SIG-M5 (cell line): ENCODE measurements at regions not wholly inside any gene's neighbourhood (a gene's known extent, or its start where the extent isn't known, plus 50 kb on each side); places are given as distances from the start of the nearest gene placed in this dataset.
A peak's percentile ranks its signal among the peaks of the same experiment; 100 is the strongest.
"Not testable (repeated sequence)": the region's sequence is repeated elsewhere in the genome, so short reads cannot be mapped to it uniquely, and the experiment has no call there.

Experiments used
- DNase-seq: peaks from one replicate; lab custom pipeline; 2025; lab: John Stamatoyannopoulos, UW

DNA sequence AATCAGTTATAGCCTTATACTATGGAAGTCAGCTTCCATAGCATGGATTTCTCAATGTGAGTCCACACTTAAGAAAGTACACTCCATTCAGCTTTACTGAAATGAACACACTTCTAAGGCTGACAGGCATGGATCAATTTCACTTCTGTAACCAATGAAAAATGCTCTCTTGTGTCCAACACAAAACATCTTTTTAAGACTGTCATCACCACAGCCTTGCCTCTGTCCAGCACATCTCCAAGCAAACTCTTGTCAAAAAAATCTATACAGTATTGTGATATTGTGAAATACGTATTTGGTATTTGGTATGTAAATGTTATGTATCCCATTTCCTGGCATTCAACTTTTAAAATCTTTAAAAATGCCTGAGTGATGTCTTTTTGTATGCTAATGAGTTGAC lies 208.7 kb downstream of the RAP2B start:
- DNase-seq = no peak

DNA sequence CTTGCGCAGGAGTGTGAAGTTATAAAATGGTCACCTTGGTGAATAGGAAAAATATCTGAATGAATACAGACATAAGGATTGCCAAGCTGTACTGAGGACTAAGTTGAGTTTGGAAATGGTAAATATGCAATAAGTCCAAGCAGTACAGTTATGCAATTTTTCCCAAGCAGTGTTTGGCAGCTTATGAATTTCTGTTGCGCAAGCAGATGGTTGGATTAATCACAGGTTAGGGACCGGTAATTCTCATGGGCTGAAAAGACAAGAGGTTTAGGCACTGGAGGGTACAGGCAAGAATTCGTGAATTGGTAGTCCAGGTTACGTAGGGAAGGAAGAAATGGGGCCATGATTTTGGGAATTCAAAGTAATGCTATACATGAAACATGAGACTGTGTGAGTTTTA lies 210.3 kb downstream of the RAP2B start:
- DNase-seq = no peak

DNA sequence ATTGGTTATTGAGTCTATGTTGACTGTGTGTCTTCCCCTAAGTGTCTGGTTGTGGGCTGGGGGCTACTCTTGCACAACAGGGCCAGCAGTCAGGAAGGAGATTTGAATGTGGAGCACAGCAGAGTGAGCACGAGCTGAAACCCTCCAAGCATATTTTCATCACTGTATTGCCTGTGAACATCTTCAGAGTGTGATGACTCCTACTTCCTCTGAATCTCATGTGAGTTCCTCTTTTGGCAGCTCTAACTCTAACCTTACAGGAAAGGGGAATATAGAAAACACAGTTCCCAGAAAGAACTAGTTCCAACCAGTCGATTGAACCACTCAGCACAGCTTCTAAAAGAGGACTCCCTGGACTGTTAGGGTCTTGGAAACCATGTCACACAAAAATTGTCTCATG lies 211.6 kb downstream of the RAP2B start:
- peak; percentile 80 for DNase-seq

DNA sequence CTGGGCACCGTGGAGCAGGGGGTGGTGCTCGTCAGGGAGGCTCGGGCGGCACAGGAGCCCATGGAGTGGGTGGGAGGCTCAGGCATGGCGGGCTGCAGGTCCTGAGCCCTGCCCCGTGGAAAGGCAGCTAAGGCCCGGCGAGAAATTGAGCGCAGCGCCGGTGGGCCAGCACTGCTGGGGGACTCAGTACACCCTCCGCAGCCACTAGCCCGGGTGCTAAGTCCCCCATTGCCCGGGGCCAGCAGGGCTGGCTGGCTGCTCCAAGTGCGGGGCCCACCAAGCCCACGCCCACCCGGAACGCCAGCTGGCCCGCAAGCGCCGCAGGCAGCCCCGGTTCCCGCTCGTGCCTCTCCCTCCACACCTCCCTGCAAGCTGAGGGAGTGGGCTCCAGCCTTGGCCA lies 216.3 kb downstream of the RAP2B start:
- not testable (repeated sequence) for DNase-seq

DNA sequence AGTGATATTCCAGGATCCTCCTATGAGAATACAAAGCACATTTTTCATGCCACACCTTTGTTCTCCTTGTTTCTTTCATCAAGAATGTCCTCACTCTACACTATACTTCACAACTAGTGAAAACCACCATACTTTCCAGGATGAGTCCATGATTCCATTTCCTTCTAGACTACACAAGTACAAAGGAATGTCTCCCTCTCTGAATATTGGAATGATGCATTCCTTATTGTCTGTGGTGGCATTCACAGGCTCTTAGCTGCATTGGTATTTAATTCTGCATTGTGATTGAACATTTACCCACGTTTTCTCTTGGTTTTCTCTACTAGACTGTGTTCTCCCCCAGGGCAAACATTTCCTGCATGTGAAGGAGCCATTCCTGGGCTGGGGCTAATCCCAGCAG lies 217.5 kb downstream of the RAP2B start:
- no peak for DNase-seq

DNA sequence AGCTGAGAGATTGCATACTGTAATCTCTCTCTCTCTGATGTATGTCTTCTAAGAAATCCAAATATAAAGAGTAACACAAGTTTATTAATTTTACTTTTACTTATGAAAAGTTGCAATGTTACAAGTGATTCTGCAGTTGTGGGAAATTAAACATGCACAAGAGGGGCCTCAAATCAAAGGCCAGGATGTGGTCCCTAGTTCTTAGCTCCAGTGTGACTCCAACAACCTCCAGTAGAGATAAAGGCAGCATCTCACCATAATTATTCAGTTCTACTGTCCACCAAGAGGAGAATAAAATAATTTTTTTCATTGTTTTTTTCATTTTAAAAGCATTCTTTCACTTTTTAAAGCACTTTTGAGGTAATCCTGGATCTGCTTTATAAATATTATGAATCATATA lies 223.3 kb downstream of the RAP2B start:
- no peak for DNase-seq

DNA sequence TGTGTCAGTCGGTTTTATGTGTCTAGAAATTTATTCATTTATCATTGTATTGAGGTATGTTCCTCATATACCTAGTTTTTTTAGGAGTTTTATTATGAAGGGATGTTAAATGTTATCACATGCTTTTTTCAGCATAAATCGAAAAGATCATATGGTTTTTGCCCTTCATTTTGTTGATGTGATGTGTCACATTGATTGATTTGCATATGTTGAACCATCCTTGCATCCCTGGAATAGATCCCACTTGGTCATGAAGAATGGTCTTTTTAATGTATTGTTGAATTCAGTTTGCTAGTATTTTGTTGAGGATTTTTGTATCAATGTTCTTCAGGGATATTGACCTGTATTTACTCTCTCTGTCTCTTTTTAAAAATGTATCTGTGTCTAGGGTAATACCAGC lies 230.3 kb downstream of the RAP2B start:
- DNase-seq = no peak

DNA sequence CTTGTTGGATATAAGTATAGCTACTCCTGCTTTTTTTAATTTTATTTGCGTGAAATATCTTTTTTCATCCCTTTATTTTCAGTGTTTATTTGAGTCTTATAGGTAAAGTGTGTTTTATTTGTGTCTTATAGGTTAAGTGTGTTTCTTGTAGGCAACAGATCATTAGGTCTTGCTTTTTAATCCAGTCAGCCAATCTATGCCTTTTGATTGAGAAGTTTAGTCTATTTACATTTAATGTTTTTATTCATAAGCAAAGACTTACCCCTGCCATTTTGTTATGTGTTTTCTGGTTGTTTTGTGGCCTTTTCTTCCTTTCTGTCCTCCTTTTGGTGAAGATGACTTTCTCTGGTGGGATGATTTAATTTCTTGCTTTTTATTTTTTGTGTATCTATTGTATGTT lies 232.0 kb downstream of the RAP2B start:
- DNase-seq = no peak

DNA sequence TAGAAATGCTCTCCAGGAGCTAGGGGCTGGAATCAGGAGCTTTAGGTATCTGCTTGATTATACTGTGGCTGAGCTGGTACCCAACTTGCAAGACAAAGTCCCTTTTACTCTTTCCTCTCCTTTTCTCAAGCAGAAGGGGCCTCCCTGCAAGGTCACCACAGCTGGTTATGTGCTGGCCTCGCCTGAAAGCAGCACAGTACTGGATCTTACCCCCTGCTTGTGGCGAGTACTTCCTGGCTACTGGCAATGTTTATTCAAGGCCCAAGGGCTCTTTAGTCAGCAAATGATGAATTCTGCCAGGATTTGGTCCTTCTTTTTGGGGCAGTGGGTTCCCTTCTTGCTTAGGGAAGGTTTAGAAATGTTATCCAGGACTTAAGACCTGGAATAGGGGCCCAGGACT lies 234.6 kb downstream of the RAP2B start:
- DNase-seq = no peak

DNA sequence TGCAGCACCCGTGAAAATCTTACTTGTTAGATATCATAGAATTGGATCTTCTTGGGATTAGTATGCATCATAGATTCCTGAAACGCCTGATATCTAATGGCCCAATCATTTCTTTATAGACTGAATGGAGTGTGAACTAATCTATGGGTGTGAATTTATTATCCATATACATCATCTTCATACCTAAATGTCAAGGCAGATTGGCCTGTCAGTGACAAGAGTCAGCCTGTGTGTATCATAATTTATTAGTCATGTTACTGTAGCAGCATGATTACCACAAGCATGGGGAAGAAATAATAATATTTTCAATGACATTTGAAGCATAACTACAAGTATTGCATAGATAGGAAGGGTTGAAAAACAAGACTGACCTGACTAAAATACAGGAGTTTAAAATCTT lies 235.8 kb downstream of the RAP2B start:
- no peak for DNase-seq

DNA sequence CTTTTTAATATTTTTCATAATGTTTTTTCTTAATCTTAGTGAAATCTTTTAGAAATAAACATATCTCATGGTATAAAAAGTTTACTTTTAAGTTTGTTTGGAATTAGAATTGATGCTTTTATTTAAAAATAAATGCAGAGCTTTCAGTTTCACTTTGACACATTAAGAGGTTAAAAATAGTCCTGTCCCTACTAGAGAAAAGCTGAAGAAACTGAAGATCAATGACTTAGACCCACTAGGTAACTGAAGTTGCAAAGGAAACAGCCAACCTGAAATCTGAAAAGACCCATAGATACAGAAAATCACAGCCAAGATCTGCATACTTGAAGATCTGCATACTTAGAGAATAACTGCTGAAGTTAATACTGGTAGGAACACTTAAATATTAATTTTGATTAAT lies 237.6 kb downstream of the RAP2B start:
- DNase-seq = no peak

DNA sequence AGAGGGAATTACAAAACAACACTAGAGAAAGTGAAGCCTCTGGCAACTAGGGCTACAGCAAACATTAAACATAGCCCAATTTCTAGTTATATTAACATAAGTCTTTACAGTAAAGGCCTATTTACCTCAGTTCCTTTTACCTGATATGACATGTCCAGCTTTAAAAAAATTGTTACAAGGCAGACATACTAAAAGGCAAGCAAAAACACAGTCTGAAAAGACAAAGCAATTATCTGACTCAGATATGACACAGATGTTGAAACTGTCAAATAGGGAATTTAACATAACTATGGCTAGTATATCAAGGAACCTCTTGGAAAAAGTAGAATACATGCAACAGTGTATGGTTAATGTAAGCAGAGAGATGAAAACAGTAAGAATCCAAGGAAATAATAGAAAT lies 238.6 kb downstream of the RAP2B start:
- no peak for DNase-seq

DNA sequence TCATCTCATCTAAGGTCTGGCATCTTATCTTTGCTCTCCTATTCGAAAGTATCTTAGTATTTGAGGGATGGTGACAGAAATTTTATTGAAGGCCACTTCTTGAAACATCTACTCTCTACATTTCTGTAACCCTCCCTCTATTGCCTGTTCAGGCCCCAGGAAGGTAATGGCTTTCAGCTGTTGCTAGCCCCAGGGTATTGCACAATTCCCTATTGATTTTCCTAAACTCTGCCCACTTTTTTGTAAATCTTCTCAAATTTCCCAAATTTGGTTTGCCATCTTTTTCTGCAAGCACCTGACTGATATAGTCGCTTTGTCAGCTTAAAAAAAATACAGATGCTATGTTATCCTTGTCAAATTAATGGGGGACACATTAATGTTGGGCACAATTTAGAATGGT lies 242.1 kb downstream of the RAP2B start:
- no peak for DNase-seq

DNA sequence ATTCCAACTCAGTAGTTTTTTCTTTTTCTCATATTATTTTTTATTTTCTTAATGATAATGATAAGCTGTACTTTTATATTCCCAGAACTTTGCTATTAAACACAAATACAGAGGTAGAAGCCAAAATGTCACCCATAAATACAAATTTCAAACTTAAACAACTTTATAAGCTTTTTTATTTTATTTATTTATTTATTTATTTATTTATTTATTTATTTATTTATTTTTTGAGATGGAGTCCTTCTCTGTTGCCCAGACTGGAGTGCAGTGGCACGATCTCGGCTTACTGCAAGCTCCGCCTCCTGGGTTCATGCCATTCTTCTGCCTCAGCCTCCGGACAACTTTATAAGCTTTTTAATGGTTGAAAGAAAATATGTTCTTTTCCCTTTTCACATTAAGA lies 243.3 kb downstream of the RAP2B start:
- not testable (repeated sequence) for DNase-seq

DNA sequence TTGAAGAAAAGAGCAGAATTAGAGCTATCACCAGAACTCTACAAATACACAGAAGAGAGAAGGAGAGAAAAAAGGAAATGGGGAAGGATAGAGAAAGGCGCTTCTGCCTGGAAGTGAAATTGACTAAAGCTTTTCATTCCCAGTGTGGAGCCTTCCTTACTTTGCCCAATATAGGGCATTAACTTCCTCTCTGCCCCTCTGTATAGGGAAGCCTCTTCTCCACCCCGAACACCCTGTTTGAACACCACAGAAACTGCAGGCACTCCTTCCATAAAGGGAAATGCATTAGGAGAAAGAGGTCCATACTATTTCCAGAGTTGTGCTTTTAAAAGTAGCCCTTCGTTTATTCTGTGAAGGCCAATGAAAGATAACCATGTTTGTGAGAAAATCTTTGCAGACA lies 248.5 kb downstream of the RAP2B start:
- no peak for DNase-seq

DNA sequence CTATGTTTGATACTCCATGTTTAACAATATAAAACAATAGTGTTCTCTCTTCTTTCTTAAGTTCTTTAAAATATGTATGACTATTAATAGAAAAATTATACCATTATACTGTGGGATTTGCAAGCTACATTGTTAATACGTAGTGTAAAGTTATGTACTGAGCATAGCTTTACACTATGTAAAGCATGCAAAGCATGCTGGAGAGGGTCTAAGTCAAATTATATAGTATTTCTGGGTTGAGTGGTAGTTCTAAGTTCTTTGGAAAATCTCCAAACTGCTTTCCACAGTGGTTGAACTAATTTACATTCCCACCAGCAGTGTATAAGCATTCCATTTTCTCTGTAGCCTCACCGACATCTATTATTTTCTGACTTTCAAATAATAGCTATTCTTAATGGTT lies 253.0 kb downstream of the RAP2B start:
- DNase-seq = no peak

DNA sequence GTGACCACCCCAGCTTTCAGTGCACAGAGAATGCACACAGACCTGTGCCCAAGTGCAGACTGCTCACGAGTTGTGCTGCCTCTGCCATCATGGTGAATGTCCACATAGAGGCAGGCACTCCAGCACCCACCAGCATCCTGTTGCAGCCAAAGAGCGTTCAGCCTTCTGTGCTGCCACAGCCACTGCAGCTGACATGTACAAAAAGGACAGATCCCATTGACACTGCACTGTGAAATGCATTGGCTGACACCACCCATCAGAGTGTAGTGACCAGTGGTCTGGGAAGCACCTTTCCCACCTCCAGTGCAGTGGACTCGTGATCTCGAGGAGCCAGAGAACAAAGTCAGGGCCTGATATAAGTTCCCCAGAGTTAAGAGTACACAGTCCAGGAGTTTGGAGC lies 260.3 kb downstream of the RAP2B start:
- DNase-seq = no peak

DNA sequence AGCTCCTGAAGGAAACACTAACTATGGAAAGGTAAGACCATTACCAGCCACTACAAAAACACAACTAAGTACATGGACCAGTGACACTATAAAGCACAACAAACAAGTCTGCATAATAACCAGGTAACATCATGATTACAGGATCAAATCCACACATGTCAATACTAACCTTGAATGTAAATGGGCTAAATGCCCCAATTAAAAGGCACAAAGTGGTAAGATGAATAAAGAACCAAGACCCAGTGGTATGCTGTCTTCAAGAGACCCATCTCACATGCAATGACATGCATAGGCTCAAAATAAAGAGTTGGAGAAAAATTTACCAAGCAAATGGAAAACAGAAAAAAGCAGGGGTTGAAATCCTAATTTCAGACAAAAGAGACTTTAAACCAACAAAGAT lies 261.8 kb downstream of the RAP2B start:
- DNase-seq = not testable (repeated sequence)

DNA sequence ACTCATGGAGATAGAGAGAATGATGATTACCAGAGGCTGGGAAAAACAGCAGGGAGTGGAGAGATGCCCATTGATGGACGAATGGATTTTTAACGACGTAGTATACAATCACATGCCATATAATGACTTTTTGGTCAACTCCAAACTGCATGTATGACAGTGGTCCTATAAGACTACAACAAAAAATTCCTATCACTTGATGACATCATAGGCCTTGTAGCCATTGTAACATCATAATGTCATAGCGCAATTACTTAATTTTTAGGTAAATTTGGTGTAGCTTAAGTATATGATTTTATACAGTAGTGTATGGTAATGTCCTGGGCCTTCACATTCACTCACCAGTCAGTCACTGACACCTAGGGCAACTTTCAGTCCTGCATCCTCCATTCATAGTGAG lies 264.3 kb downstream of the RAP2B start:
- no peak for DNase-seq

DNA sequence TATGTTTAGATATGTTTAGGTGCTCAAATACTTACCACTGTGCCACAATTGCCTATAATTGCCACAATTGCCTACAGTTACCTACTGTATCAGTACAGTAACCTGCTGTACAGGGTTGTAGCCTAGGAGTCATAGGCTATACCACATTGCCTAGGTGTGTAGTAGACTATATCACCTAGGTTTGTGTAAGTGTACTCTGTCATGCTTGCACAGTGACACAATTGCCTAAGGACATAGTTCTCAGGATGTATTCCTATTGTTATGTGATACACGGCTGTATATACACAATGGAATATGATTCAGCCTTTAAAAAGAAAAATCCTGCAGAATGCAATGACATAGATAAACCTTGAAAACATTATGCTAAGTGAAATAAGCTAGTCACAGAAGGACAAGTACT lies 264.8 kb downstream of the RAP2B start:
- DNase-seq = no peak

DNA sequence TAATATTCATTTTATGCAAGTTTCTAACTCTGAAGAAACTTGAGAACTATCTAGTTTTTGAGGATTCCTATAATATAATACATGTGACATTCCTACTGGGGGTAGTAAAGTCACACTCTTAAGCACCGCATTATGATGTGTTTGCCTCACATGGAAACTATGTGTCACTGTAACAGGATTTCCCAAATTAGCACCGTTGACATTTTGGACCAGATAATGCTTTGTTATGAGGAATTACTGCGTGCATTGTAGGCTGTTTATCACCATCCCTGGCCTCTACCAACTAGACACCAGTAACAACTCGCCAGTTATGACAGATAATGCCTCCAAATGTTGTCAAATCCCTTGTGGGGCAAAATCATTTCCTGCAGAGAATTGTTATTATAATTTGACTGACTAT lies 267.8 kb downstream of the RAP2B start:
- no peak for DNase-seq

DNA sequence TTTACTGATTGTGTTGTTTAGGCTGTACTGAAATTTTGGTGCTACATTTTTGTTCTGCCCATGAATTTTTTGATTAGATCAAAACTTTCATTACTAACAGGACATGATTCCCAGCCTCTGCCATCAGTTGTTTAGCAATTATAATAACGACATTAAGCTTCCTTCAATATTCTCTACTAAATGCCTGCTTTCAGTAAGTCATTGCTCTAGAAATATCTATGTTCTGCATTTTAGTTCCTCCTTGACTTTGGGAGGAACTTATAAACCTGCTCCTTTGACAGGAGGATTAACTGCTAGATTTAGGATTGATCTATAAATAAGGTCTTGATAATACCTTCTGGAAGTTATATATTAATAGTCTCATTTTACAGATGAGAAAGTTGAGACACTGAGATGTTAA lies 269.1 kb downstream of the RAP2B start:
- DNase-seq = no peak

DNA sequence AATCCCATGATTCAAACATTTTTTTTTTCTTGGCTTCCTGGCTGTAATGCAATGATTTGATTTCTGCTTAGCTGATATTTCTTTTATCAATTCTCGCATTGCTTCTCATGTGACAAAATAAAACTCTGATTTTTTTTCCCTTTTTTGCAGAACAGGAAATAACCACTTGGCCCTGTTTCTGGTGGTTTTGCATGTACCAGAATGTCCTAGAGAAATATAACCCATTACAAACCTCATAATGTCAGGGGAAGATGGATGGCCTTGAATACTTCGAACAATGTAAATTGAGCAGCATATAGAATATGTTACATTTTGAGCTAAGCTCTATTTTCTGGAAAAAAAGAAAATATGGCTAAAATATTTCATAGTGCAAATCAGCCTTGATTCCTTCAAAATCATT lies 275.6 kb downstream of the RAP2B start:
- DNase-seq = no peak

DNA sequence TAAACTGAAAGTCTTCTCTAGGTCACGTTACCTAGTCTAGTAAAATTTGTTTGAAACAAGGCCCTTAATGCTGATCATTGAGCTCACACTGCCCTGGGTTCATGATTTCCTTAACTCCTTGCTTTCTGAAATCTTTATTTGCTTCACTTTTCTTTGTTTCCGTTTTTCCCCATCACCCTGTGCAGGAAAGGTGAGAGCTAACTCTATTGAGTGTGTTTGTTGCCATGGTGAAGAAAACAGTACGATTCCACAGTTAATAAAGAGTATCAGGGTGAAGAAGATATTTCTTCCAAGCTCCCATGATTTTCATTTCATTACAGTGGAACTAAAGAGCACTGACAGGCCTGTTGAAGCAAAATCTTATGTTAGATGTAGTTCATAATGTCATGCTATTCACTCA lies 276.2 kb downstream of the RAP2B start:
- DNase-seq = no peak

DNA sequence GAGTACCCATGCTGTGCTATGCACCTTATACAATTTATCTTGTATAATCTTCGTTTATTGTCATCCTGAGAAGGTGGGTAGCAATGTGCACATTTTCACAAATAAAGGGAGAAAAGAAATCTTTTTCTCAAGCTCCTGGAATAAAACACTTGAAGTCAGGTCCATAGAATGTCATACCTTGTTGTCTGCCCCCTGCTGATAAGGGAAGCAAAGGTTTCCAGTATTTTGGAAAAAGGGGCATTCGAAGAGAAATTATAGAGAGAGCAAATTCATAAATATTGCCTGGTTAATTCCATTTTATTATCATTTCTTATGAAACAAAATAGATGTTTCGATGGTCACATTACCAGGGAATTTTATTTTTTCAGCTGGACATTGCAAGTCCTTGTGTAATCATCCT lies 277.8 kb downstream of the RAP2B start:
- no peak for DNase-seq
